Psoas muscle (tissue), 7 donors: ENCODE measurements at regions not wholly inside any gene's neighbourhood (a gene's known extent, or its start where the extent isn't known, plus 50 kb on each side); places are given as distances from the start of the nearest gene placed in this dataset.

ENCODE experiments used
- ATAC-seq, 4 donors: fragments of 200-7000 bp; cut with Tn5 transposase; one replicate each; pipeline ENCODE4 v1.9.1; 2020; ENCODE audit warnings: moderate library complexity in 3 of 4, mild to moderate bottlenecking in 2 of 4
- DNase-seq, 2 donors: peaks; one replicate each; pipeline ENCODE4 v3.0.0-alpha.2; 2020
- H3K27ac ChIP-seq: fragments of 200-600 bp; one replicate; pipeline ENCODE4 v1.8.0; 2022
- H3K27me3 ChIP-seq, 3 donors: fragments of 200-600 bp in 1 of 3; one replicate each; pipeline versions ENCODE4 v1.6.1 to v1.8.0; 2013 to 2022; ENCODE audit warnings: low read length in 2 of 3, mild to moderate bottlenecking in 2 of 3, moderate library complexity in 1 of 3; ENCODE audit not compliant: insufficient read depth in 3 of 3
- H3K36me3 ChIP-seq, 2 donors: fragments of 200-600 bp in 1 of 2; one replicate each; pipeline versions ENCODE4 v1.6.1 to v1.8.0; 2013 to 2022; ENCODE audit warnings: low read depth in 1 of 2, mild to moderate bottlenecking in 1 of 2, moderate library complexity in 1 of 2; ENCODE audit not compliant: insufficient read depth in 1 of 2
- H3K4me1 ChIP-seq: fragments of 200-600 bp; one replicate; pipeline ENCODE4 v1.8.0; 2022
- H3K4me3 ChIP-seq: fragments of 200-600 bp; one replicate; pipeline ENCODE4 v1.8.0; 2022; ENCODE audit warnings: mild to moderate bottlenecking
- H3K9me3 ChIP-seq: fragments of 200-600 bp; one replicate; pipeline ENCODE4 v1.8.0; 2022
- CTCF ChIP-seq: fragments of 200-600 bp; IDR thresholded peaks from one replicate; pipeline ENCODE4 v1.8.0; 2022; ENCODE audit warnings: antibody characterized with exemption
- whole genome bisulfite sequencing, 3 donors: extraction: QIAGEN DNeasy Blood & Tissue Kit; methylation state at CpG; one replicate each; pipeline versions ENCODE4 v1.1.6 to v1.1.7; 2013; 5-methylcytosine and 5-hydroxymethylcytosine counted together
- intact Hi-C, 2 donors: fragments of 100-400 bp; cut with DNase I; formaldehyde crosslinking; loops; one replicate each; pipeline versions ENCODE4 v1.11.0 to v1.14.2; 2022
- donor health status: healthy with polysubstance abuse.
- donor health status: DM: no; HTN: no; CAD: no; lungs with moderate emphysema.
- donor health status: Bipolar disorder and iron deficiency.
- donor health status: healthy.
- donor health status: DM: yes; HTN: yes; CAD: no.
- donor health status: DM: no; HTN: no; CAD: no.
- donor health status: DM: yes; HTN: yes; CAD: no.

- H3K27me3 ChIP-seq: no peaks in the 10 kb centered on the region
- H3K27ac ChIP-seq: no peak overlapping the region
- WGBS, 3 donors: 51 to 66% (median 54%) methylated on average over 3 of the region's 3 CpGs
- H3K4me1 ChIP-seq: no peaks in the 10 kb centered on the region
- H3K36me3 ChIP-seq: no peaks in the 10 kb centered on the region
- intact Hi-C loops: no loop called here
- H3K4me3 ChIP-seq: no peak overlapping the region
- TF ChIP-seq CTCF: no peak
- ATAC-seq (no peak), DNase-seq (no peak)
- no peaks in the 10 kb centered on the region for H3K9me3 ChIP-seq
Observed at GRCh38 chr3:182050932-182051331, 339.2 kb downstream of the SOX2 start.

- ATAC-seq (no peak), DNase-seq (no peak)
- H3K4me3 ChIP-seq: no peak overlapping the region
- 86 to 91% (median 87%) methylated on average over 1 of the region's 1 CpG for WGBS, 3 donors
- intact Hi-C loops: no loop called here
- no peaks in the 10 kb centered on the region for H3K9me3 ChIP-seq
- no peaks in the 10 kb centered on the region for H3K27me3 ChIP-seq
- no peak for TF ChIP-seq CTCF
- no peak overlapping the region for H3K27ac ChIP-seq
- H3K36me3 ChIP-seq: no peaks in the 10 kb centered on the region
- H3K4me1 ChIP-seq: no peaks in the 10 kb centered on the region
Observed at GRCh38 chr3:182052332-182052731, 340.6 kb downstream of the SOX2 start.

GRCh38 chr3:182052757-182053156 is 341.0 kb downstream of the SOX2 start:
- ATAC-seq: no peak
- 85 to 89% (median 86%) methylated on average over 2 of the region's 2 CpGs for WGBS, 3 donors
- no peak overlapping the region for H3K4me3 ChIP-seq
- H3K27me3 ChIP-seq: no peaks in the 10 kb centered on the region
- H3K9me3 ChIP-seq: no peaks in the 10 kb centered on the region
- TF ChIP-seq CTCF: no peak
- DNase-seq: no peak
- H3K36me3 ChIP-seq: no peaks in the 10 kb centered on the region
- no peak overlapping the region for H3K27ac ChIP-seq
- no peaks in the 10 kb centered on the region for H3K4me1 ChIP-seq
- intact Hi-C loops: no loop called here

GRCh38 chr3:182058488-182058887 is 346.8 kb downstream of the SOX2 start:
- no peak overlapping the region for H3K27ac ChIP-seq
- H3K4me1 ChIP-seq: no peaks in the 10 kb centered on the region
- ATAC-seq: no peak
- H3K27me3 ChIP-seq: no peaks in the 10 kb centered on the region
- 75 to 91% (median 87%) methylated on average over 1 of the region's 1 CpG for WGBS, 3 donors
- no peaks in the 10 kb centered on the region for H3K36me3 ChIP-seq
- no peak for TF ChIP-seq CTCF
- H3K9me3 ChIP-seq: no peaks in the 10 kb centered on the region
- intact Hi-C loops: no loop called here
- H3K4me3 ChIP-seq: no peak overlapping the region
- no peak for DNase-seq

- Histone ChIP-seq H3K4me1 (no peaks in the 10 kb centered on the region), H3K27me3 (no peaks in the 10 kb centered on the region), H3K36me3 (no peaks in the 10 kb centered on the region), H3K27ac (no peak overlapping the region), H3K9me3 (no peaks in the 10 kb centered on the region), H3K4me3 (no peak overlapping the region)
- ATAC-seq: no peak
- 49 to 52% (median 50%) methylated on average over 1 of the region's 1 CpG for WGBS, 3 donors
- intact Hi-C loops: no loop called here
- DNase-seq: no peak
- TF ChIP-seq CTCF: no peak
Observed at GRCh38 chr3:182063742-182064141, 352.0 kb downstream of the SOX2 start.
